DOHH2 (cell line): ENCODE measurements at regions not wholly inside any gene's neighbourhood (a gene's known extent, or its start where the extent isn't known, plus 50 kb on each side); places are given as distances from the start of the nearest gene placed in this dataset.

Experiments used
- H3F3A ChIP-seq: fragments of 200-600 bp; sonication (generic), shearing (Covaris generic); 2 replicates; pipeline ENCODE4 v1.6.0; 2016; ENCODE audit warnings: antibody characterized with exemption, mild to moderate bottlenecking; ENCODE audit not compliant: control insufficient read depth, insufficient read depth
- H3K27ac ChIP-seq: fragments of 200-600 bp; sonication (generic); 2 replicates; pipeline ENCODE4 v1.5.1; 2014; ENCODE audit warnings: low read depth, mild to moderate bottlenecking, low read length, moderate library complexity
- H3K27me3 ChIP-seq: fragments of 200-600 bp; sonication (generic); 2 replicates; pipeline ENCODE4 v1.6.1; 2014; ENCODE audit warnings: mild to moderate bottlenecking, low read length, mixed read lengths; ENCODE audit not compliant: control insufficient read depth
- H3K36me3 ChIP-seq: fragments of 200-600 bp; sonication (generic); 2 replicates; pipeline ENCODE4 v1.6.1; 2014; ENCODE audit warnings: mild to moderate bottlenecking, low read length, moderate library complexity, mixed read lengths; ENCODE audit not compliant: control insufficient read depth
- H3K4me1 ChIP-seq: fragments of 200-600 bp; sonication (generic); 2 replicates; pipeline ENCODE4 v1.6.1; 2014; ENCODE audit warnings: mild to moderate bottlenecking, low read length, mixed read lengths; ENCODE audit not compliant: control insufficient read depth
- H3K4me2 ChIP-seq: fragments of 200-600 bp; sonication (generic); 2 replicates; pipeline ENCODE4 v1.6.0; 2014; ENCODE audit warnings: mild to moderate bottlenecking, low read length, moderate library complexity
- H3K4me3 ChIP-seq: fragments of 200-600 bp; sonication (generic); 2 replicates; pipeline ENCODE4 v1.5.1; 2014; ENCODE audit warnings: mild to moderate bottlenecking, low read length, mixed read lengths
- H3K79me2 ChIP-seq: fragments of 200-600 bp; sonication (generic); 2 replicates; pipeline ENCODE4 v1.6.1; 2014; ENCODE audit warnings: mild to moderate bottlenecking, low read length, mixed read lengths; ENCODE audit not compliant: control insufficient read depth
- H3K9me2 ChIP-seq: fragments of 200-600 bp; sonication (generic); replicated peaks from 2 replicates; pipeline ENCODE4 v1.6.1; 2014; ENCODE audit warnings: mild to moderate bottlenecking, low read length, mixed read lengths; ENCODE audit not compliant: control insufficient read depth
- H3K9me3 ChIP-seq: fragments of 200-600 bp; sonication (generic); 2 replicates; pipeline ENCODE4 v1.6.1; 2014; ENCODE audit warnings: antibody characterized with exemption, low read length, mixed read lengths; ENCODE audit not compliant: control insufficient read depth, insufficient read depth
- H4K20me1 ChIP-seq: fragments of 200-600 bp; sonication (generic); 2 replicates; pipeline ENCODE4 v1.6.0; 2014; ENCODE audit warnings: low read depth, mild to moderate bottlenecking, antibody characterized with exemption, low read length, moderate library complexity; ENCODE audit not compliant: control insufficient read depth, insufficient read depth
- EZH2phosphoT487 ChIP-seq: fragments of 200-600 bp; sonication (generic); IDR thresholded peaks from 2 replicates; pipeline ENCODE4 v1.6.1; 2017; ENCODE audit warnings: borderline replicate concordance, mild to moderate bottlenecking, antibody characterized with exemption, low read length, moderate library complexity, mixed read lengths
- TF ChIP-seq, protein P1 (sequence below): fragments of 200-600 bp; sonication (generic); IDR thresholded peaks from one replicate; pipeline ENCODE4 v1.5.1; 2014; ENCODE audit warnings: antibody characterized with exemption, mild to moderate bottlenecking, low read depth, low read length; ENCODE audit not compliant: poor library complexity, severe bottlenecking

DNA sequence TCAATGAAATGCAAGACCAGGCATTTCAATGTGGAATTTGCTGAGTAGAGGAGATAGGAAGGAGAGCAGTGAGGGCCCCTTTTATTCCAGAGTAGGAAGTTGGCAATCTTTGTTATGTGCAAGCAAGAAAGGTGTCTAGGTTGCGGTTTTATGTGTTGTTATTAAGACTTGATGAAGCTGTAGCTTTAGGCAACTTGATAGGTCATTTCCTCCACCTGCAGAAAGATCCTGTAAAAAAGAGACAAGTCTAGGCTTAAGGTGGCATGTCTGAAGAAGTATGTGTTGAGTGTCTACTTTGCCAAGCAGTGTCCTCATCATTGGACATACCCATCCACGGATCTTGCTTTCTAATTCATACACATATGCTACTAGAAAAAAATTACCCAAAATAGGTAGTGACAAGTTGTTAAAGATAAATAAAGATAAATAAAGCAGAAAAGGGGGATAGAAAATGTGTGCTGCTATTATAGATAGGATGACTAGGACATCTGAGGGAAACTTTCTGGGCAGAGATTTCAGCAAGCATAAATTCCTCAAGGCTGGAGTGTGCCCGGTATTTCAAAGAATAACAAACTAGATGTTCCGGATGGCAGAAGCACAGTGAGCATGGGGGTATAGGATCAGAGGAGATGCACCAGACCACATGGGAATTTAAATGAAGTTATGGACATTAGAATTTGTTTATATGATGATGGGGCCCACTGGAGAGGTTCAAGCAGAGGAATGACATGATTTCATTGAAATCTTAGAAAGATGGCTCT, 335.0 kb downstream of the TGFB2 start:
- TF ChIP-seq, protein P1, sequence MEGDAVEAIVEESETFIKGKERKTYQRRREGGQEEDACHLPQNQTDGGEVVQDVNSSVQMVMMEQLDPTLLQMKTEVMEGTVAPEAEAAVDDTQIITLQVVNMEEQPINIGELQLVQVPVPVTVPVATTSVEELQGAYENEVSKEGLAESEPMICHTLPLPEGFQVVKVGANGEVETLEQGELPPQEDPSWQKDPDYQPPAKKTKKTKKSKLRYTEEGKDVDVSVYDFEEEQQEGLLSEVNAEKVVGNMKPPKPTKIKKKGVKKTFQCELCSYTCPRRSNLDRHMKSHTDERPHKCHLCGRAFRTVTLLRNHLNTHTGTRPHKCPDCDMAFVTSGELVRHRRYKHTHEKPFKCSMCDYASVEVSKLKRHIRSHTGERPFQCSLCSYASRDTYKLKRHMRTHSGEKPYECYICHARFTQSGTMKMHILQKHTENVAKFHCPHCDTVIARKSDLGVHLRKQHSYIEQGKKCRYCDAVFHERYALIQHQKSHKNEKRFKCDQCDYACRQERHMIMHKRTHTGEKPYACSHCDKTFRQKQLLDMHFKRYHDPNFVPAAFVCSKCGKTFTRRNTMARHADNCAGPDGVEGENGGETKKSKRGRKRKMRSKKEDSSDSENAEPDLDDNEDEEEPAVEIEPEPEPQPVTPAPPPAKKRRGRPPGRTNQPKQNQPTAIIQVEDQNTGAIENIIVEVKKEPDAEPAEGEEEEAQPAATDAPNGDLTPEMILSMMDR, result no peak
- no peak for TF ChIP-seq EZH2phosphoT487

DNA sequence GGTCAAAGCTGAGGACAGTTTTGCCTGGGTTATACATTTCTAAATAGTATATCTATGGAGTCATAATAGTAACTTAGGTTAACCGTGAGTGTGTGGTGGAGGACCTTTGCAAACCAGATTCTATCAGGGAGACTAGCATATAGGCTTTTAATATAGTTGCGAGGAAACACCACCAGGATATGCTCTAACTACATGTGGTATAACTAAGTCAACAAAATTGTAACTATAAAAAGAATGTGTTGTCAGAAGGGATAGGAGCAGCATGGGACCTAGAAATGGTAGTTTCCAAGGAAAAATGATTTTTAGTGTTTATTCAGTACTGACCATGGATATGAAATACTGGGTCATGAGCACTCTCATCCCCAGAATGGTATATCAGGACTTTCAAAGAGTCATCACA, 338.1 kb downstream of the TGFB2 start:
- Histone ChIP-seq H3K4me2 (no peak overlapping the region), H3K4me3 (no peak overlapping the region), H3F3A (no peaks in the 10 kb centered on the region), H3K27me3 (no peaks in the 10 kb centered on the region), H3K4me1 (no peaks in the 10 kb centered on the region), H3K9me3 (no peaks in the 10 kb centered on the region), H3K79me2 (no peaks in the 10 kb centered on the region), H3K9me2 (no peaks in the 10 kb centered on the region), H3K36me3 (no peaks in the 10 kb centered on the region), H3K27ac (no peak overlapping the region), H4K20me1 (no peaks in the 10 kb centered on the region)
- TF ChIP-seq, protein P1, result no peak
- TF ChIP-seq EZH2phosphoT487, result no peak

More for the DNA sequence above, 335.0 kb downstream of the TGFB2 start:
- no peaks in the 10 kb centered on the region for H3K9me3 ChIP-seq
- no peaks in the 10 kb centered on the region for H3F3A ChIP-seq
- no peaks in the 10 kb centered on the region for H3K9me2 ChIP-seq
- H3K4me2 ChIP-seq, result no peak overlapping the region
- H3K4me3 ChIP-seq, result no peak overlapping the region
- no peaks in the 10 kb centered on the region for H3K27me3 ChIP-seq
- H3K79me2 ChIP-seq, result no peaks in the 10 kb centered on the region
- no peak overlapping the region for H3K27ac ChIP-seq
- H3K36me3 ChIP-seq, result no peaks in the 10 kb centered on the region
- no peaks in the 10 kb centered on the region for H3K4me1 ChIP-seq
- no peaks in the 10 kb centered on the region for H4K20me1 ChIP-seq

DNA sequence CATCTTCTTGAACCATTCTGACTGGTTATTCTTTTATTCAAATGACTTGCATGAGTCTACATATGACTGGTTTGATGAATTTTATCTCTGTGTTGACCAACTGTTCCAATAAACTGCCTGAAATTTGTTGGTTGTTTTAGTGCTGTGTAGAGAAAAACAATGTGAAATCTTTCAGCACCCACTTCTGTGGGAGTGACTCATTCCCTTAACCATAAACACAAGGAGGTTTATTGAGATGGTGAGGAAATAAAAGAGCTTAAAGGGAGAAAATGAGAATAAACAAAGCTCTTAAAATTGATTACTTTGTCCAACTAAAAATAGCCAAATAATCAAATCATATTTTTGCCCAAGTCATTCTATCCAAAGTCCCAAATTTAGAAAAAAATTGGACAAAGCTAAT, 341.1 kb downstream of the TGFB2 start:
- no peak overlapping the region for H3K4me2 ChIP-seq
- H3K9me2 ChIP-seq, result no peaks in the 10 kb centered on the region
- no peak overlapping the region for H3K4me3 ChIP-seq
- TF ChIP-seq, protein P1, result no peak
- no peak for TF ChIP-seq EZH2phosphoT487
- H3K4me1 ChIP-seq, result no peaks in the 10 kb centered on the region
- H3K36me3 ChIP-seq, result no peaks in the 10 kb centered on the region
- H3K27ac ChIP-seq, result no peak overlapping the region
- no peaks in the 10 kb centered on the region for H3F3A ChIP-seq
- H3K9me3 ChIP-seq, result no peaks in the 10 kb centered on the region
- no peaks in the 10 kb centered on the region for H3K79me2 ChIP-seq
- H4K20me1 ChIP-seq, result no peaks in the 10 kb centered on the region
- H3K27me3 ChIP-seq, result no peaks in the 10 kb centered on the region
